GM12878 (cell line): ENCODE measurements at regions not wholly inside any gene's neighbourhood (a gene's known extent, or its start where the extent isn't known, plus 50 kb on each side); places are given as distances from the start of the nearest gene placed in this dataset.

ENCODE experiments used
- ATAC-seq: fragments of 200-7000 bp; cut with Tn5 transposase; 3 replicates; pipeline ENCODE4 v1.9.1; 2020; ENCODE audit warnings: mild to moderate bottlenecking, moderate library complexity
- BruUV-seq: library from RNA; stranded (reverse); fragments of 400-500 nt; replicated peaks from 2 replicates; lab custom pipeline; 2021; lab: Mats Ljungman, UMichigan
- CTCF ChIA-PET: fragments of 300-600 bp; sonication (Branson Sonifier 250); formaldehyde crosslinking; extraction: SDS; loops from one replicate; lab custom pipeline; 2021; ENCODE audit warnings: inconsistent platforms; lab: Yijun Ruan, JAX
- POLR2A ChIA-PET: fragments of 350-600 bp; formaldehyde crosslinking; extraction: SDS; loops from one replicate; lab custom pipeline; 2021; ENCODE audit warnings: inconsistent platforms; lab: Charles Lee
- RAD21 ChIA-PET: fragments of 300-600 bp; sonication (Branson Sonifier 250); formaldehyde crosslinking; loops from one replicate; lab custom pipeline; 2023; ENCODE audit warnings: antibody characterized with exemption; ENCODE audit not compliant: unreplicated experiment; lab: Charles Lee
- SMC1A ChIA-PET: fragments of 300-600 bp; sonication (Branson Sonifier 250); formaldehyde crosslinking; loops from one replicate; lab custom pipeline; 2023; ENCODE audit not compliant: unreplicated experiment, uncharacterized antibody; lab: Charles Lee
- DNase-seq: peaks from one replicate; pipeline ENCODE4 v3.0.0-alpha.2; 2011; ENCODE audit warnings: low read depth, low spot score
- FAIRE-seq: peaks from 3 replicates; lab custom pipeline; 2011; peaks lifted over from hg19 to GRCh38; lab: Jason Lieb, UNC
- H2AFZ ChIP-seq: 2 replicates; pipeline ENCODE4 v1.6.0; 2011; ENCODE audit warnings: low read depth, low read length, control low read depth; ENCODE audit not compliant: control insufficient read depth
- H3K27ac ChIP-seq: 2 replicates; pipeline ENCODE4 v1.5.1; 2011; ENCODE audit warnings: control low read depth; ENCODE audit not compliant: control insufficient read depth, insufficient read depth
- H3K27me3 ChIP-seq, 2 experiments: replicated peaks in 1 of 2; 2 replicates each; pipeline versions ENCODE4 v1.6.0 to v1.6.1; 2011; ENCODE audit warnings: low read length in 1 of 2; ENCODE audit not compliant: control insufficient read depth in 2 of 2, insufficient read depth in 2 of 2
- H3K36me3 ChIP-seq, 2 experiments: 2 replicates each; pipeline ENCODE4 v1.5.1; 2011; ENCODE audit warnings: low read length in 1 of 2; ENCODE audit not compliant: control insufficient read depth in 2 of 2, insufficient read depth in 2 of 2
- H3K4me1 ChIP-seq: 2 replicates; pipeline ENCODE4 v1.6.1; 2011; ENCODE audit warnings: mild to moderate bottlenecking, low read length, moderate library complexity, mixed read lengths; ENCODE audit not compliant: control insufficient read depth, insufficient read depth
- H3K4me2 ChIP-seq: 2 replicates; pipeline ENCODE4 v1.6.0; 2011; ENCODE audit warnings: control low read depth; ENCODE audit not compliant: control insufficient read depth, insufficient read depth
- H3K4me3 ChIP-seq: fragments of 200-600 bp; sonication (generic); 2 replicates; pipeline ENCODE4 v1.5.1; 2016
- H3K79me2 ChIP-seq: 2 replicates; pipeline ENCODE4 v1.6.0; 2011; ENCODE audit warnings: low read length; ENCODE audit not compliant: control insufficient read depth, insufficient read depth
- H3K9ac ChIP-seq: 2 replicates; pipeline ENCODE4 v1.8.0; 2011; ENCODE audit warnings: low read length, control low read depth, mixed read lengths; ENCODE audit not compliant: control insufficient read depth, insufficient read depth
- H3K9me3 ChIP-seq: replicated peaks from 3 replicates; pipeline ENCODE4 v1.5.1; 2011; ENCODE audit warnings: mild to moderate bottlenecking, low read length; ENCODE audit not compliant: control insufficient read depth, insufficient read depth
- H4K20me1 ChIP-seq: 2 replicates; pipeline ENCODE4 v1.6.0; 2011; ENCODE audit not compliant: control insufficient read depth, insufficient read depth
- HDAC2 ChIP-seq: fragments of 200-600 bp; sonication (generic); IDR thresholded peaks from 2 replicates; pipeline ENCODE4 v1.6.1; 2017
- IKZF2 ChIP-seq, 2 experiments: fragments of 450-650 bp; IDR thresholded peaks; 2 replicates each; pipeline ENCODE4 v1.6.1; 2017; ENCODE audit warnings: mild to moderate bottlenecking in 2 of 2, moderate library complexity in 2 of 2
- IRF4 ChIP-seq: IDR thresholded peaks from 2 replicates; pipeline ENCODE4 v1.6.1; 2011; ENCODE audit warnings: low read depth, low read length
- MEF2A ChIP-seq: IDR thresholded peaks from 2 replicates; pipeline ENCODE4 v1.6.1; 2011; ENCODE audit warnings: low read depth, mild to moderate bottlenecking, low read length, moderate library complexity; ENCODE audit not compliant: insufficient read depth
- NR2C1 ChIP-seq: fragments of 450-650 bp; IDR thresholded peaks from 2 replicates; pipeline ENCODE4 v1.6.1; 2017; ENCODE audit warnings: antibody characterized with exemption, mild to moderate bottlenecking, moderate library complexity
- SRF ChIP-seq, 2 experiments: IDR thresholded peaks; 2 replicates each; pipeline ENCODE4 v1.6.1; 2011; ENCODE audit warnings: low read depth in 2 of 2, low read length in 2 of 2, mild to moderate bottlenecking in 1 of 2, moderate library complexity in 1 of 2
- in situ Hi-C: fragments of 300-500 bp; cut with MboI; formaldehyde crosslinking; loops from 9 replicates; pipeline ENCODE4 v1.14.3; 2018; ENCODE audit warnings: mixed read lengths
- intact Hi-C: fragments of 100-400 bp; cut with micrococcal nuclease; formaldehyde crosslinking; loops from one replicate; pipeline ENCODE4 v1.14.2; 2022; ENCODE audit not compliant: unreplicated experiment
- TF ChIP-seq, protein P1 (sequence below): fragments of 450-650 bp; IDR thresholded peaks from 2 replicates; pipeline ENCODE4 v1.6.1; 2017; ENCODE audit warnings: borderline replicate concordance
- TF ChIP-seq, protein P2 (sequence below): fragments of 450-650 bp; IDR thresholded peaks from 2 replicates; pipeline ENCODE4 v1.6.1; 2017; ENCODE audit warnings: mild to moderate bottlenecking, moderate library complexity

DNA sequence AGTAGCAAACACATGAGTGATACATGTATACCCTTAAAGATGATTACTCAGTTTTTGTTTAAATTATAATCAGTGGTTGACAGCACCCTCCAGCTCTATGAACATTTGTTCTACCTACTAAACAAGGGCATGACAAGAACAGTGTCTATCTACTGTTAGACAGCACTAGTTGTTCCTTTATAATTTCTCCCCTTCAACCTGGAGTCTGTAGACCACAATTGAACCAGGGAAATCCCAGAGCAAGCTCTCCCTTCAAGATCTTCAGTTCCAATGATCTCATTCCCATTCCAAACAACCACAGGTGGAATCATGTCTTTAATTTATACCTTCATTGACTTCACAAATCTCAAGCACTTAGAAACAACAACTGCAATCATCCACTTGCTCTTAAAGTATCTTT is 216.1 kb downstream of the HHIPL2 start:
- Histone ChIP-seq H3K36me3 (no peaks in the 10 kb centered on the region), H4K20me1 (no peaks in the 10 kb centered on the region), H3K79me2 (no peaks in the 10 kb centered on the region), H2AFZ (no peak overlapping the region), H3K4me1 (no peaks in the 10 kb centered on the region), H3K4me3 (no peak overlapping the region), H3K27ac (no peak overlapping the region), H3K4me2 (no peak overlapping the region), H3K9me3 (no peaks in the 10 kb centered on the region), H3K9ac (no peak overlapping the region), H3K27me3 (no peaks in the 10 kb centered on the region)
- in situ Hi-C loops (no loop called here), intact Hi-C loops (no loop called here)
- no peak for TF ChIP-seq HDAC2
- no peak for TF ChIP-seq SRF (IDR thresholded peaks at IDR 0.05; ENCODE audit: low read depth in 2 of 2, low read length in 2 of 2)
- no peak for TF ChIP-seq NR2C1
- no peak for TF ChIP-seq MEF2A
- TF ChIP-seq IRF4, result no peak
- no peak for TF ChIP-seq IKZF2 (IDR thresholded peaks at IDR 0.05)
- TF ChIP-seq, protein P1, sequence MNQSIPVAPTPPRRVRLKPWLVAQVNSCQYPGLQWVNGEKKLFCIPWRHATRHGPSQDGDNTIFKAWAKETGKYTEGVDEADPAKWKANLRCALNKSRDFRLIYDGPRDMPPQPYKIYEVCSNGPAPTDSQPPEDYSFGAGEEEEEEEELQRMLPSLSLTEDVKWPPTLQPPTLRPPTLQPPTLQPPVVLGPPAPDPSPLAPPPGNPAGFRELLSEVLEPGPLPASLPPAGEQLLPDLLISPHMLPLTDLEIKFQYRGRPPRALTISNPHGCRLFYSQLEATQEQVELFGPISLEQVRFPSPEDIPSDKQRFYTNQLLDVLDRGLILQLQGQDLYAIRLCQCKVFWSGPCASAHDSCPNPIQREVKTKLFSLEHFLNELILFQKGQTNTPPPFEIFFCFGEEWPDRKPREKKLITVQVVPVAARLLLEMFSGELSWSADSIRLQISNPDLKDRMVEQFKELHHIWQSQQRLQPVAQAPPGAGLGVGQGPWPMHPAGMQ, result no peak
- TF ChIP-seq, protein P2, sequence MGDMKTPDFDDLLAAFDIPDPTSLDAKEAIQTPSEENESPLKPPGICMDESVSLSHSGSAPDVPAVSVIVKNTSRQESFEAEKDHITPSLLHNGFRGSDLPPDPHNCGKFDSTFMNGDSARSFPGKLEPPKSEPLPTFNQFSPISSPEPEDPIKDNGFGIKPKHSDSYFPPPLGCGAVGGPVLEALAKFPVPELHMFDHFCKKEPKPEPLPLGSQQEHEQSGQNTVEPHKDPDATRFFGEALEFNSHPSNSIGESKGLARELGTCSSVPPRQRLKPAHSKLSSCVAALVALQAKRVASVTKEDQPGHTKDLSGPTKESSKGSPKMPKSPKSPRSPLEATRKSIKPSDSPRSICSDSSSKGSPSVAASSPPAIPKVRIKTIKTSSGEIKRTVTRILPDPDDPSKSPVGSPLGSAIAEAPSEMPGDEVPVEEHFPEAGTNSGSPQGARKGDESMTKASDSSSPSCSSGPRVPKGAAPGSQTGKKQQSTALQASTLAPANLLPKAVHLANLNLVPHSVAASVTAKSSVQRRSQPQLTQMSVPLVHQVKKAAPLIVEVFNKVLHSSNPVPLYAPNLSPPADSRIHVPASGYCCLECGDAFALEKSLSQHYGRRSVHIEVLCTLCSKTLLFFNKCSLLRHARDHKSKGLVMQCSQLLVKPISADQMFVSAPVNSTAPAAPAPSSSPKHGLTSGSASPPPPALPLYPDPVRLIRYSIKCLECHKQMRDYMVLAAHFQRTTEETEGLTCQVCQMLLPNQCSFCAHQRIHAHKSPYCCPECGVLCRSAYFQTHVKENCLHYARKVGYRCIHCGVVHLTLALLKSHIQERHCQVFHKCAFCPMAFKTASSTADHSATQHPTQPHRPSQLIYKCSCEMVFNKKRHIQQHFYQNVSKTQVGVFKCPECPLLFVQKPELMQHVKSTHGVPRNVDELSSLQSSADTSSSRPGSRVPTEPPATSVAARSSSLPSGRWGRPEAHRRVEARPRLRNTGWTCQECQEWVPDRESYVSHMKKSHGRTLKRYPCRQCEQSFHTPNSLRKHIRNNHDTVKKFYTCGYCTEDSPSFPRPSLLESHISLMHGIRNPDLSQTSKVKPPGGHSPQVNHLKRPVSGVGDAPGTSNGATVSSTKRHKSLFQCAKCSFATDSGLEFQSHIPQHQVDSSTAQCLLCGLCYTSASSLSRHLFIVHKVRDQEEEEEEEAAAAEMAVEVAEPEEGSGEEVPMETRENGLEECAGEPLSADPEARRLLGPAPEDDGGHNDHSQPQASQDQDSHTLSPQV, result no peak
- ChIA-PET CTCF (no interaction called here), RAD21 (no interaction called here), POLR2A (no interaction called here), SMC1A (no interaction called here)
- DNase-seq (no peak), FAIRE-seq (no peak), ATAC-seq (no peak)
- no TSS peak for BruUV-seq
